ENCODE measurements at regions not wholly inside any gene's neighbourhood (a gene's known extent, or its start where the extent isn't known, plus 50 kb on each side); places are given as distances from the start of the nearest gene placed in this dataset.
A peak's percentile ranks its signal among the peaks of the same experiment; 100 is the strongest.

DNA sequence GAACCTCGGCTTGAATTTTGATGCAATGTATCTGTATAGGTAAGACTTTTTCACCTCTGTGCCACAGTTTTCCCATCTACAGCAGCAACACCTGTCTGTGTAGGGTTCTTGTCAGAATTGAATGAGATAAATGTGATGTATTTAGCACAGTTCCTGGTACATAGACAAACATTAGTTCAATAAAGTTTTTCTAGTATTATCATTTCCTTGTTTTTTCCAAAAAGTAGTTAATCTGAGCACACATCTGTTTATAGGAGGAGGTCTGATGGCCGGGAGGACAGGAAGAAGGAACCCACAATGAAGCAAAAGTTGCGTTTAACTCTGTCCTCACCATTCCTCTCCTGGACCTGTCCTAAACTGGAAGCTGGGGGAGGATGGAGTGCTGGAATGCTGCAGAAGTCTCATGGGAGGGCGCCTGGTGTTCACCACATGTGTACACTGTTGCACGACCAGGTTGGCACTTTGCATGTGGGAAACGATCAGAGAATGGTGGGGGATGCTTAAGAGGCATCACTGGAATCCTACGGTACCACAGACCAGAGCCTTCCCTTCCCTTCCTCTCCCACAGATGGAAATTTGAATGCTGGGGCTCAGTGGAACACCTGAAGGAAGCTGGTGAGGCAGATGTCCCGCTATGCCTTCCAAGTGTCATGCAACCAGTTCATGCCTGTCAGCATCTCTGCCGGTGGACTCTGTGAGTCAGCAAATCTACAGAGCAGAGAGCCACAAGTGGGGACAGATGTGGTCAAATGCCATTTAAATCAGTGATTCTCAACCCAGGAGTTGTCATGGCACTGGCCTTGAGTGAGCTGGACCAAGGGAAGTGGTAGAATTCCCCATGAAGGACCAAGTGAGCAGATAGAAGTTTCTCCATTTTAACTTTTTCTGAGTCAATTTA, 315.6 kb downstream of the DLEU7 start:
- DNase-seq (ENCODE audit: low read depth), result no peak
- H3K4me3 ChIP-seq (replicated peaks; ENCODE audit: low read depth, low read length), result no peak overlapping the region
- TF ChIP-seq, protein P1, sequence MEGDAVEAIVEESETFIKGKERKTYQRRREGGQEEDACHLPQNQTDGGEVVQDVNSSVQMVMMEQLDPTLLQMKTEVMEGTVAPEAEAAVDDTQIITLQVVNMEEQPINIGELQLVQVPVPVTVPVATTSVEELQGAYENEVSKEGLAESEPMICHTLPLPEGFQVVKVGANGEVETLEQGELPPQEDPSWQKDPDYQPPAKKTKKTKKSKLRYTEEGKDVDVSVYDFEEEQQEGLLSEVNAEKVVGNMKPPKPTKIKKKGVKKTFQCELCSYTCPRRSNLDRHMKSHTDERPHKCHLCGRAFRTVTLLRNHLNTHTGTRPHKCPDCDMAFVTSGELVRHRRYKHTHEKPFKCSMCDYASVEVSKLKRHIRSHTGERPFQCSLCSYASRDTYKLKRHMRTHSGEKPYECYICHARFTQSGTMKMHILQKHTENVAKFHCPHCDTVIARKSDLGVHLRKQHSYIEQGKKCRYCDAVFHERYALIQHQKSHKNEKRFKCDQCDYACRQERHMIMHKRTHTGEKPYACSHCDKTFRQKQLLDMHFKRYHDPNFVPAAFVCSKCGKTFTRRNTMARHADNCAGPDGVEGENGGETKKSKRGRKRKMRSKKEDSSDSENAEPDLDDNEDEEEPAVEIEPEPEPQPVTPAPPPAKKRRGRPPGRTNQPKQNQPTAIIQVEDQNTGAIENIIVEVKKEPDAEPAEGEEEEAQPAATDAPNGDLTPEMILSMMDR (IDR thresholded peaks at IDR 0.05; ENCODE audit: low read length, missing control alignments), result no peak

DNA sequence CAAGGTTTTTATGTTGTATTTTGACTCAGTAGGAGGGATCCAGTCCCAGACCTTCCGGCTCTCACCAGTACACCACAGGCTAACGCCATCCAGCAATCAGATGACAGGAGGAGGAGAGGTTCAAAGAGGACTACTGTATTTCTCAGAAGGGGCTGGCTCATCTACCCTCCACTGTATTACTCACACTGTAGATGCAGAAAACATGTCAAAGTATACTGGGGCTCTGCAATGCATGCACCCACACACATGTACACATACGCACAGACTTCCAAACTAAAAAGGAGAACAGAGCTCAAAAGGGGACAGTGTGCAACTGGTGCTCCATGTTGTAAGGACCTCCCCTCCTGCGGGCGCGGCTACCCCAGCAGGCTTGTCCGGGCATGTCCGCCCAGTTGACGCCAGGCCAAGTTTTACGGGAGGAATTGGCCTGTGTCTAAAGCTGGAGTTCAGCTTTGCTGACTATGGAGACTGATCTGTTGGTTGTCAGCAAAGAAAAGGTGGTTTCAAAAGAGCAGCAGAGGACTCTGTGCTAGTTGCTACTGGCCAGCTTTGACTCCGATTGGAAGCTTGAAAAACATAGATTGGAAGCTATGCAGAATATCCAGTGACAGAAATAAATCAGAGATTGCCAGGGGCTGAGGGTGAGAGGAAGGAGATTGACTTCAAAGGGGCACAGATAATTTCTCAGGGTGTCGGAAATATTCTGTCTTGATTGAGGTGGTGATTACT, 314.2 kb downstream of the DLEU7 start:
- TF ChIP-seq, protein P1 (IDR thresholded peaks at IDR 0.05; ENCODE audit: low read length, missing control alignments), result no peak
- no peak overlapping the region for H3K4me3 ChIP-seq (replicated peaks; ENCODE audit: low read depth, low read length)
- peak; percentile 93 for DNase-seq (ENCODE audit: low read depth)

DNA sequence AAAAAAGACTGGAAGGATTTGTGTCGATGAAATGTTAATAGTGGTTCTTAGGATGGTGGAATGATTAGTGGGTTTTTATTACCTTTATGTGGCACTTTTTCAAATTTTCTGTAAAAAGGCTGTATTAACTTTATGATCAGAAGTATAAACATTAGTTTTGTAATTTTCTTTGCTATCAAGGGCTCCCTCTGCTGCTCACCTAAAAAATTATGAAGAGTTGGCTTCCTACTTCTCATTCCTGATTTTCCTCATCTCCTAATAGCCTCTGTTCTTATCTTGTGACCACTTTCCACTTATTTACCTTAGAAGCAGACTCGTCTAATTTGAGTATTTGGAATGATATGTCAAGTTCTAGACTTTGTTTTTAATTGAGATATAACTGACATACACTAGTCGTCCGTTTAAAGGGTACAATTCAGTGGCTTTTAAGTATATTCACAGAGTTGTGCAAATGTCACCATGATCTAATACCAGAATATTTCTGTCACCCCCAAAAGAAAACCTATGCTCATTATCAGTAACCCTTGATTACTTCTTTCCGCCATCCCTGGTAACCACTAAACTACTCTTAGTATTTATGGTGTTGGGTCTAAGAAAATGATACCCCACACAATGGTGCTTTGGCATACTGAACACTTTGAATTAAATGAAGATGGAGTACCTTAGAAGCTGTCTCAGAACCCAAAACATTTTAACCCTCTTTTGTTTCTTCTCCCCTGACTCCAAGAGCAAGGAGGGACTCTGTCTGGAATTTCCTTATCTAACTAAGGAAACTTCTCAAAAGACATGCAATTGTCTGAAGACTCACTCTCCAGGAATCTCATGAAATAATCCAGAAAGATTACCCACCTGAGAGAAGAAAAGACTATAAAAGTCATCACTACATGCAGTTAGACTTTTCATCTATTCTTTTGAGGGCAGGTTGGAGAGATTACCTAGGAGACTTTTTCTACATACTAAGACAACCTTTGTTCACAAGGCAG, 311.3 kb downstream of the DLEU7 start:
- TF ChIP-seq, protein P1 (IDR thresholded peaks at IDR 0.05; ENCODE audit: low read length, missing control alignments), result peak; percentile 56
- DNase-seq (ENCODE audit: low read depth), result peak; percentile 71
- no peak overlapping the region for H3K4me3 ChIP-seq (replicated peaks; ENCODE audit: low read depth, low read length)

DNA sequence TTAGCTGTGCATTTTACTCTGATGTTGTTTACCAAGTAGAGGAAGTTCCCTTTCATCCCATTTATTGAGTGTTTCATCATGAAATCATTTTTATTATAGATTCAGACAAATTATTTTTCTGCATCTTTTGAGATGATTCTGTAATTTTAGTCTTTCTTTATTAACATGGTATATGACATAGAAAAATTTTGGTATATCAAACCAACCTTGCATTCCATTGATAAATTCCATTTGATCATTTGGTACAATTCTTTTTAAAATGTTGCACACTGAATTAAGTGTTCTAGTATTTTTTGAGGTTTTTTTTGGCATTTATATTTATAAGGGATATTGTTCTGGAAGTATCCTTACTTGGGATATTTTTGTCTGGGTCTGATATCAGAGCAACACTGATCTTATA, 308.4 kb downstream of the DLEU7 start:
- no peak for DNase-seq (ENCODE audit: low read depth)
- TF ChIP-seq, protein P1 (IDR thresholded peaks at IDR 0.05; ENCODE audit: low read length, missing control alignments), result no peak
- H3K4me3 ChIP-seq (replicated peaks; ENCODE audit: low read depth, low read length), result no peak overlapping the region

DNA sequence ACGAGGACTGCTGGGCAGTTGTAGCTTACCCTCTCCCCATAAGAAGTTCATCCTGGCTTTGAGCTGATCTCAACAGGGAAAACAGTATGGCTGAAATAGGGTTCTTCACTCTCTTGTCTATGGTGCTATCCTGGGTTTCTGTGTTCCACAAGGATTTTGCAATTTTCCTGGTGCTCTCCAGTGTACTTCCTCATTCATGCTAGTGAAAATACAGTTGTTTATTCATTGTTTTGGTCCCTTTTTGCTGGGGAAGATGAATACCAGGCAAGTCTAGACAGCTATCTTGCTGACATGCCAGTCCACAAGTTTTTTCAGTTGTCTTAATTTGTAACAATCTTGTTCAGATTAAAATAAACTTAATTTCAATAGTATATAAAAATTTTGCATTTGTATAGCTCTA, 306.5 kb downstream of the DLEU7 start:
- TF ChIP-seq, protein P1 (IDR thresholded peaks at IDR 0.05; ENCODE audit: low read length, missing control alignments), result no peak
- DNase-seq (ENCODE audit: low read depth), result no peak
- H3K4me3 ChIP-seq (replicated peaks; ENCODE audit: low read depth, low read length), result no peak overlapping the region

DNA sequence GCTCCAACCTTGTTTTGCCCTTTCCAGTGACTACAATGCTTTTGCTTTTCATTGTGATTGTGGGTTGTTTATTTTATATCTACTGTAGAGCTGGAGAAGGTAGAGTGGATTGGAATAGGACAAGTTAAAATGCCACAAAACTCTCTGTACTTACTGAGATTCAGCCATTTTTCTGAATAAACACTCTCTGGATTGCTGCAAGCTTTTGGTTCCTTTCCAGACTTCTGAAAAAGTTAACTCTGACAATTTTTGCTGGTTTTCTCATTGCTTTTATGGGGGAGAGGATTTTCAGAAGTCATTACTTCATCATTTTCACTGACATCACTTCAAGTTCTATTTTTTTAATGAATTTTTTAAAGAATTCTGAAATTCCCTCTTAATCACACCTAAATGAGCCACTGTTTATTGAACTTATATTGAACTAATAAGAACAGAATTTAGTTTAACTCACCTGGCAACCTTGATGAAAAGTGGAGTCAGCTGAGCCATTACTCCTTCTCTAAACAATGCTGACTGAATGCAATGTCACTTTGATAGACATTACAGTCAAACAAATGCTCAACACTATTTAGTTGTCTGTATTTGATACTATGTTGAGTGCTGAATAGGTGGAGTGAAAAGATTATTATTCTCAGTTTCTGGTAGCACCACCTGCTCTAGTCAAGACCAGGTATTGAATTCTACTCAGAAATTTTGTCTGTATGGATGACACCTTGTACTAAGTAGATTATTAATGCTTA, 303.5 kb downstream of the DLEU7 start:
- no peak for DNase-seq (ENCODE audit: low read depth)
- no peak overlapping the region for H3K4me3 ChIP-seq (replicated peaks; ENCODE audit: low read depth, low read length)
- TF ChIP-seq, protein P1 (IDR thresholded peaks at IDR 0.05; ENCODE audit: low read length, missing control alignments), result no peak

All from fibroblast of pulmonary artery (primary cell).